Retina (tissue), 1 donor: ENCODE measurements at regions not wholly inside any gene's neighbourhood (a gene's known extent, or its start where the extent isn't known, plus 50 kb on each side); places are given as distances from the start of the nearest gene placed in this dataset.

ENCODE experiments used
- DNase-seq: peaks from one replicate; pipeline ENCODE4 v3.0.0-alpha.2; 2016

- DNase-seq = no peak
Observed at GRCh38 chr5:93096561-93096960, 484.5 kb downstream of the NR2F1-AS1 start.

- no peak for DNase-seq
Observed at GRCh38 chr5:93092349-93093105, 488.5 kb downstream of the NR2F1-AS1 start.

GRCh38 chr5:93090698-93091097 is 490.3 kb downstream of the NR2F1-AS1 start:
- no peak for DNase-seq

- DNase-seq = peak; percentile 18
Observed at GRCh38 chr5:93088592-93089389, 492.2 kb downstream of the NR2F1-AS1 start.

GRCh38 chr5:93087326-93087725 is 493.7 kb downstream of the NR2F1-AS1 start:
- DNase-seq = no peak

- no peak for DNase-seq
Observed at GRCh38 chr5:93082981-93083380, 498.0 kb downstream of the NR2F1-AS1 start.

- no peak for DNase-seq
Observed at GRCh38 chr5:93079046-93079445, 502.0 kb downstream of the NR2F1-AS1 start.

GRCh38 chr5:93078082-93079038 is 502.7 kb downstream of the NR2F1-AS1 start:
- DNase-seq = peak; percentile 21

GRCh38 chr5:93076566-93076965 is 504.5 kb downstream of the NR2F1-AS1 start:
- no peak for DNase-seq

- no peak for DNase-seq
Observed at GRCh38 chr5:93076096-93076495, 504.9 kb downstream of the NR2F1-AS1 start.

GRCh38 chr5:93073547-93073946 is 507.5 kb downstream of the NR2F1-AS1 start:
- DNase-seq = no peak

GRCh38 chr5:93072831-93073459 is 508.1 kb downstream of the NR2F1-AS1 start:
- no peak for DNase-seq

GRCh38 chr5:93071710-93072109 is 509.3 kb downstream of the NR2F1-AS1 start:
- DNase-seq = no peak

GRCh38 chr5:93070938-93071337 is 510.1 kb downstream of the NR2F1-AS1 start:
- DNase-seq = no peak

- no peak for DNase-seq
Observed at GRCh38 chr5:93069276-93069675, 511.7 kb downstream of the NR2F1-AS1 start.

GRCh38 chr5:93062548-93062947 is 518.5 kb downstream of the NR2F1-AS1 start:
- DNase-seq = no peak

- no peak for DNase-seq
Observed at GRCh38 chr5:93058309-93058708, 522.7 kb downstream of the NR2F1-AS1 start.

- DNase-seq = no peak
Observed at GRCh38 chr5:93057311-93057710, 523.7 kb downstream of the NR2F1-AS1 start.

GRCh38 chr5:93055971-93056370 is 525.0 kb downstream of the NR2F1-AS1 start:
- DNase-seq = no peak

- no peak for DNase-seq
Observed at GRCh38 chr5:93055561-93055960, 525.5 kb downstream of the NR2F1-AS1 start.

- DNase-seq = no peak
Observed at GRCh38 chr5:93054424-93055163, 526.4 kb downstream of the NR2F1-AS1 start.

GRCh38 chr5:93053825-93054224 is 527.2 kb downstream of the NR2F1-AS1 start:
- DNase-seq = no peak
